Tibial nerve (tissue), 4 donors: ENCODE measurements at regions not wholly inside any gene's neighbourhood (a gene's known extent, or its start where the extent isn't known, plus 50 kb on each side); places are given as distances from the start of the nearest gene placed in this dataset.

Experiments used
- DNase-seq, 2 donors: peaks; one replicate each; pipeline ENCODE4 v3.0.0-alpha.2; 2019; ENCODE audit warnings: low spot score in 2 of 2
- H3K27ac ChIP-seq, 4 donors: fragments of 200-600 bp; sonication (generic) in 3 of 4; one replicate each; pipeline ENCODE4 v1.5.1; 2017 to 2019; ENCODE audit warnings: mild to moderate bottlenecking in 1 of 4
- H3K27me3 ChIP-seq, 2 donors: fragments of 200-600 bp; sonication (generic) in 1 of 2; one replicate each; pipeline versions ENCODE4 v1.5.1 to v1.6.0; 2017 to 2019
- H3K36me3 ChIP-seq, 3 donors: fragments of 200-600 bp; sonication (generic); one replicate each; pipeline ENCODE4 v1.5.1; 2018 to 2019
- H3K4me1 ChIP-seq, 4 donors: fragments of 200-600 bp; sonication (generic) in 3 of 4; one replicate each; pipeline ENCODE4 v1.5.1; 2017 to 2019
- H3K4me3 ChIP-seq, 4 donors: fragments of 200-600 bp; sonication (generic) in 3 of 4; one replicate each; pipeline ENCODE4 v1.5.1; 2017 to 2019; ENCODE audit warnings: mild to moderate bottlenecking in 1 of 4, moderate library complexity in 1 of 4
- H3K9me3 ChIP-seq, 4 donors: fragments of 200-600 bp; sonication (generic) in 3 of 4; one replicate each; pipeline ENCODE4 v1.5.1; 2017 to 2019
- EP300 ChIP-seq, 2 donors: sonication (generic); formaldehyde crosslinking; IDR thresholded peaks; one replicate each; pipeline ENCODE4 v1.6.1; 2017; ENCODE audit warnings: antibody characterized with exemption in 2 of 2, mild to moderate bottlenecking in 1 of 2
- POLR2A ChIP-seq, 2 donors: fragments of 450-650 bp; IDR thresholded peaks; one replicate each; pipeline ENCODE4 v1.6.1; 2017; ENCODE audit warnings: antibody characterized with exemption in 2 of 2, mild to moderate bottlenecking in 2 of 2, moderate library complexity in 2 of 2
- WGBS, 2 donors: methylation state at CpG; one replicate each; pipeline ENCODE4 v1.1.5; 2018; 5-methylcytosine and 5-hydroxymethylcytosine counted together
- TF ChIP-seq, protein P1 (sequence below), 5 experiments: fragments of 200-600 bp in 3 of 5; fragments of 450-650 bp in 2 of 5; sonication (generic) in 3 of 5; IDR thresholded peaks; one replicate each; pipeline ENCODE4 v1.5.1; 2016 to 2019; ENCODE audit warnings: antibody characterized with exemption in 5 of 5, mild to moderate bottlenecking in 3 of 5, moderate library complexity in 2 of 5

DNA sequence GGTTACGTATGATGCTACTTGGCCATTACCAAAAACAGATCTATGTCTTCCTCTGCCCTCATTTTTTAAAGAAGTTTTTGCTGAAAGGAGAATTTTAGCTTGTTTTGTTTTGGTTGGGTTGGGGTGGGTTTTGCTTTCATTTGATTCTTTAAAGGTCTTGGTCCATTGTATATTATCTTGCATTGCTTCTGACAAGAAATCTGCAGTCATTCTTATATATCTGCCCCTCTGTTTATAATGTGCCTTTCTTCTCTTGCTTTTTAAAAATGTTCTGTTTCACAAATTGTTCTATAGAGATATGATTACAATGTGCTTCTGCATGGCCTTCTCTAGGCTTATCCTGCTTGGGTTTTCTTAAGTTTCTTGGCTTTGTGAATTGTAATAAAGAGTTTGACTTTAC lies 660.6 kb downstream of the RNF144A start:
- 85 to 97% methylated on average over 1 of the region's 1 CpG for WGBS, 2 donors
- H3K27me3 ChIP-seq, result no peaks in the 10 kb centered on the region
- TF ChIP-seq POLR2A (IDR thresholded peaks at IDR 0.05) (no peak), EP300 (IDR thresholded peaks at IDR 0.05) (no peak)
- TF ChIP-seq, protein P1, sequence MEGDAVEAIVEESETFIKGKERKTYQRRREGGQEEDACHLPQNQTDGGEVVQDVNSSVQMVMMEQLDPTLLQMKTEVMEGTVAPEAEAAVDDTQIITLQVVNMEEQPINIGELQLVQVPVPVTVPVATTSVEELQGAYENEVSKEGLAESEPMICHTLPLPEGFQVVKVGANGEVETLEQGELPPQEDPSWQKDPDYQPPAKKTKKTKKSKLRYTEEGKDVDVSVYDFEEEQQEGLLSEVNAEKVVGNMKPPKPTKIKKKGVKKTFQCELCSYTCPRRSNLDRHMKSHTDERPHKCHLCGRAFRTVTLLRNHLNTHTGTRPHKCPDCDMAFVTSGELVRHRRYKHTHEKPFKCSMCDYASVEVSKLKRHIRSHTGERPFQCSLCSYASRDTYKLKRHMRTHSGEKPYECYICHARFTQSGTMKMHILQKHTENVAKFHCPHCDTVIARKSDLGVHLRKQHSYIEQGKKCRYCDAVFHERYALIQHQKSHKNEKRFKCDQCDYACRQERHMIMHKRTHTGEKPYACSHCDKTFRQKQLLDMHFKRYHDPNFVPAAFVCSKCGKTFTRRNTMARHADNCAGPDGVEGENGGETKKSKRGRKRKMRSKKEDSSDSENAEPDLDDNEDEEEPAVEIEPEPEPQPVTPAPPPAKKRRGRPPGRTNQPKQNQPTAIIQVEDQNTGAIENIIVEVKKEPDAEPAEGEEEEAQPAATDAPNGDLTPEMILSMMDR (IDR thresholded peaks at IDR 0.05), result no peak
- peaks cover 0 to 7% (median 0%) of the 10 kb centered on the region in 4 donors for H3K4me1 ChIP-seq
- no peak for DNase-seq
- H3K27ac ChIP-seq, result no peak overlapping the region
- H3K4me3 ChIP-seq, result no peak overlapping the region
- no peaks in the 10 kb centered on the region for H3K36me3 ChIP-seq
- peaks cover 0 to 19% (median 8%) of the 10 kb centered on the region in 4 donors for H3K9me3 ChIP-seq

DNA sequence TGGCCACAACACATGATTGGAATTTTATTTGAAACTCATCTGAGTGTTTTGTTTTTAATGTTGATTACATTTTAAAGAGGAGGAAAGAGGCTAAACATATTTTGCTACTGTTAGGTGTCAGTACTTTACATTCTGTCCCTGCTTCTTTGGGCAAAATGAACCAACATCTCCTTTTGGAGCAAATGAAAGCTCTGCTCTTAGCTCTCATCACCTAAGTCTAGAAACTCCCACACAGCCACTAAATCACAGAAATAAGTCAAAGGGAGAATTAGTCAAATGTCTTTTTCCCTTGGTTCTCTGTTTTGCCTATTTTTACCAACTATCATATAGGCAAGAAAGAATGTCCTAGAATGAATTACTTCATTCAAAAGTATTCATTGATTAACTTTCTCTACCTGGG lies 666.8 kb downstream of the RNF144A start:
- Histone ChIP-seq H3K4me3 (no peak overlapping the region), H3K4me1 (no peaks in the 10 kb centered on the region), H3K27me3 (no peaks in the 10 kb centered on the region), H3K27ac (no peak overlapping the region), H3K36me3 (no peaks in the 10 kb centered on the region), H3K9me3 (peaks cover 0 to 3% (median under 1%) of the 10 kb centered on the region in 4 donors)
- TF ChIP-seq POLR2A (IDR thresholded peaks at IDR 0.05) (no peak), EP300 (IDR thresholded peaks at IDR 0.05) (no peak)
- TF ChIP-seq, protein P1 (IDR thresholded peaks at IDR 0.05), result no peak
- DNase-seq, result no peak

DNA sequence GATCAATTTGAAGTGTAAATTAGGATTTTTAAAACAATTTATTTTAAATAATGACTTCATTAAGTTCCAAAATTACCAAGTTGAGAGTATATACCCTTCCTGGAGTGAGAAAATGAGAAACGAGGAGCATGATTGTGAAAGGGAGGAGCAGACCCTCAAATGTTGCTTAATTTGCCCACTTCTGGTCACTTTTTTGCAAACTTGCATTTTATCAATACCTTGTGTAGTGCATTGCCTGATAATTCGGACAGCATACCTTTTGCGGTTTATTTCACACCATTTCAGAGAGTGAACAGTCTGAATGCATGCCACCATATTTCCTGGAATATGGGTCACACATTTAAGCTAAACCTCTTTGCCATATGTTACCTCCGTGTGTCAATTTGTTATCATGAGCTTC lies 669.7 kb downstream of the RNF144A start:
- WGBS, 2 donors, result 86 to 91% methylated on average over 4 of the region's 4 CpGs
- TF ChIP-seq, protein P1 (IDR thresholded peaks at IDR 0.05), result no peak
- TF ChIP-seq POLR2A (IDR thresholded peaks at IDR 0.05), result no peak
- no peak for TF ChIP-seq EP300 (IDR thresholded peaks at IDR 0.05)
- Histone ChIP-seq H3K27ac (no peak overlapping the region), H3K4me1 (no peaks in the 10 kb centered on the region), H3K27me3 (no peaks in the 10 kb centered on the region), H3K4me3 (no peak overlapping the region), H3K36me3 (no peaks in the 10 kb centered on the region), H3K9me3 (no peaks in the 10 kb centered on the region)
- DNase-seq, result no peak

DNA sequence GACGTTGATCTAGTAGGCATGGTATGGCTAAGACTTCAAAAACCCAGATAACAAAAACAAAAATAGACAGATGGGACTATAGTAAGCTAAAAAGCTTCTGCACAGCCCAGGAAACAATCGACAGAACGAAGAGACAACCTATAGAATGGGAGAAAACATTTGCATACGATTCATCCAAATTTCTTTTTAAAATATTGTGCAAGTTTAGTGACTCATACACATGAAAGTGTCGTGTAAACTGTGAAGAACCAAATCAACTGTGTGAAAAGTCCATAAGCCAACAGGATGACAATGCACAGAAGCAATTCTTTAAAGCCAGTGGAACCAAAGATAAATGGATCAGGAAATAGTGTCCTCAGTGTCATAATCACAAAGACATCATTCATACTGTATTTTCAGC lies 671.1 kb downstream of the RNF144A start:
- H3K27ac ChIP-seq, result no peak overlapping the region
- no peak for TF ChIP-seq POLR2A (IDR thresholded peaks at IDR 0.05)
- no peak for TF ChIP-seq EP300 (IDR thresholded peaks at IDR 0.05)
- TF ChIP-seq, protein P1 (IDR thresholded peaks at IDR 0.05), result no peak
- WGBS, 2 donors, result 59 to 73% methylated on average over 5 of the region's 5 CpGs
- no peaks in the 10 kb centered on the region for H3K27me3 ChIP-seq
- no peaks in the 10 kb centered on the region for H3K36me3 ChIP-seq
- H3K4me3 ChIP-seq, result no peak overlapping the region
- no peaks in the 10 kb centered on the region for H3K9me3 ChIP-seq
- no peaks in the 10 kb centered on the region for H3K4me1 ChIP-seq
- no peak for DNase-seq

DNA sequence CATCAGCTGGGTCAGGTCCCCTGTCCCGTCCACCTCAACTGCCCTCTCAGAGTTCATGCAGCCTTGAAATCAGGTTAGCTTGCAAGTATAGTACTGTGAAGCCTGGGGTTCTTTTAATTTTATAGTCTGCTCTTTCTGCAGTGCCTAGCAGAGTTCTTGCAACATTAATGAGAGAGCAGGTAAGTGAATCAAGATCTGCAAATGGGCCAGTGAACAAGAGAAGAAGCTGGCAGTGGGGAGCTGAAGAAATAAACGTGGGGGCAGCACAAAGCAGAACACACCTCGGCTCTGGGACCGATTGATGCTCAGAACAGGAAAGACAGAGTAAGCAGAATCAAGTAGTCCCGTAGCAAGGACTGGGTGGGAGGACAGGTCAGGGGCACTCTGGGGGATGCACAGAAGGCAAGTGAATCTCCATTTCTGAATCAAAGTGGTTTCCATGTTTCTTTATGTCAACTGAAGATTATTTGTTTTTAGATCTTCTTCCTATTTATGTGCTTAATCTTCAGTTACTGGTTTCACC lies 675.5 kb downstream of the RNF144A start:
- TF ChIP-seq EP300 (IDR thresholded peaks at IDR 0.05), result no peak
- no peak for TF ChIP-seq POLR2A (IDR thresholded peaks at IDR 0.05)
- no peak for DNase-seq
- no peaks in the 10 kb centered on the region for H3K27me3 ChIP-seq
- no peak overlapping the region for H3K27ac ChIP-seq
- WGBS, 2 donors, result 54 to 56% methylated on average over 5 of the region's 5 CpGs
- H3K4me3 ChIP-seq, result no peak overlapping the region
- H3K36me3 ChIP-seq, result no peaks in the 10 kb centered on the region
- no peaks in the 10 kb centered on the region for H3K9me3 ChIP-seq
- no peaks in the 10 kb centered on the region for H3K4me1 ChIP-seq

DNA sequence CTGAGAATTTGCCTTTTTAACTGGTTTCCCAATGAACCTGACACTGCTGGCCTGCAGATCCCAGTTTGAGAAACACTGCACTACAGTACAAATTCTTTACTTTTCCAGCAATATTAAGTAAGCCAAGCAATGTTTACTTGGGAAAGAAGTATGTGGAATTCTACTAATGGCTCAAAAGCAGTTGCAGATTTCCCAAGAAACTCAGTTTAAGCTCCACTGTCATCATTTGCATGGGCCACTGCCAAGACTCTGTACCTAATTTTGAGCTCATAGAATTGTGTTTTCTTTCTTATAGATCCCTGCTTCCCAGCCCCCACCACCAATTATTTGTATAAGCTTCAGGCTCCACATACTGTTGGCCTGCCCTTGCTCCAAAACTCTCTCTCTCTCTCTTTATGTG lies 676.1 kb downstream of the RNF144A start:
- Histone ChIP-seq H3K27ac (no peak overlapping the region), H3K27me3 (no peaks in the 10 kb centered on the region)
- TF ChIP-seq POLR2A (IDR thresholded peaks at IDR 0.05) (no peak), EP300 (IDR thresholded peaks at IDR 0.05) (no peak)
- TF ChIP-seq, protein P1 (IDR thresholded peaks at IDR 0.05), result no peak

More for the DNA sequence above, 676.1 kb downstream of the RNF144A start:
- H3K4me1 ChIP-seq, result no peaks in the 10 kb centered on the region
- H3K36me3 ChIP-seq, result no peaks in the 10 kb centered on the region
- H3K4me3 ChIP-seq, result no peak overlapping the region
- no peaks in the 10 kb centered on the region for H3K9me3 ChIP-seq
- DNase-seq, result no peak
